Inferior parietal cortex (tissue), 1 donor: ENCODE measurements at regions not wholly inside any gene's neighbourhood (a gene's known extent, or its start where the extent isn't known, plus 50 kb on each side); places are given as distances from the start of the nearest gene placed in this dataset.

ENCODE experiments used
- DNase-seq: peaks from one replicate; pipeline ENCODE4 v3.0.0-alpha.2; 2016; ENCODE audit errors: extremely low spot score

- no peak for DNase-seq
Observed at GRCh38 chr2:216918088-216918680, 58.3 kb upstream of the TNP1 start.

- DNase-seq: no peak
Observed at GRCh38 chr2:216916956-216917650, 57.2 kb upstream of the TNP1 start.

DNA sequence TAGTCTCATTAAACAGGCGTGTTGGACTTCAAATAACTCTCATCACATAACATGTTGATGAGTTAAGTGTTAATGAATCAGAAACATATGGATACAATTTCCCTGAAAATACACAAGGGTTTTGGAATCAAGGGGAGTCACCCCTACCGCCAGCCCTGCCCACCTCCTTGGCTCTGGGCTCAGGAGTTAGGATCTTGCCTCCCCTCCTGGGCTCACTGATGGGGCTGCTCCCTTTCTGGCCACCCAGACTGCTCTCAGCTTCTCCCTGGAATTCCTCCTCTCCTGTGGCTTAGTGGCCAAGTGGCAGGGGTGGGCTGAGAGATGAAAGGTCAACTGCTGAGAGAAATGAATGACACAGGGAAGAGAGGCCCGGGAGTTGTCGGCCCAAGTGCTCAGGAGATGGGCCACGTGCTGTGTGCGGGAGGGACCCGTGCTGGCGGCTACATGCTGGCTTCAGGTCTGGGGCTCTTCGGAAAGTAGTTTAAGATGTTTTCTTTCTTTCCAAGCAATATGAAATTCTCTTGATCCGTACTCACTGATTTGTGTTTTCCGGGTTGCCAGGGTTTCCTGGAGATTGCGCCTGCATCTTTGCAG, 55.8 kb upstream of the TNP1 start:
- DNase-seq: no peak

- no peak for DNase-seq
Observed at GRCh38 chr2:216914491-216914890, 54.6 kb upstream of the TNP1 start.

DNA sequence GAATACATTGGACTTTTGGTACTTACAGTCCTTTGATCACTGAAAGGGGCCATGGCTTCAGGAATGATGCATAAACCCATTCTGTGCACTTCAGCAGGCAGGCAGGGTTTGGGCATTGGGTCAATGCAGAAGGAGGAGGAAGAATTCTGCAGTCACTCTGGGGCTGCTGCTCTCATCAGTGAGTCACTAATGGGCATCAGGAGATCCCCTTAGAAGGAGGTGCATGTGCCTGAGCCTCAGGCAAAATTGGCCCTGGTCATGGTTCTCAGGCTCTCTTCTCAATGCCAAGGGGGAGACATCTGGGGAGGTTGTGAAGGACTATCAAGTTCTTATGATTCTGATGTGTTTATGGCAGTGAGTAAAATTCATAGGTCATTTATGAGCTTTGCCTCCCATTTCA, 52.0 kb upstream of the TNP1 start:
- no peak for DNase-seq

GRCh38 chr2:216911008-216911407, 51.1 kb upstream of the TNP1 start:
- DNase-seq: no peak

GRCh38 chr2:216909541-216910210, 49.8 kb upstream of the TNP1 start:
- no peak for DNase-seq
